ENCODE measurements at regions not wholly inside any gene's neighbourhood (a gene's known extent, or its start where the extent isn't known, plus 50 kb on each side); places are given as distances from the start of the nearest gene placed in this dataset.

- TF ChIP-seq TCF12 (IDR thresholded peaks at IDR 0.05; ENCODE audit: low read depth) (no peak), ZBTB7A (IDR thresholded peaks at IDR 0.05; ENCODE audit: low read depth) (no peak), USF1 (IDR thresholded peaks at IDR 0.05) (no peak), MAX (IDR thresholded peaks at IDR 0.05) (no peak), TAF1 (IDR thresholded peaks at IDR 0.05; ENCODE audit: low read depth) (no peak), CEBPB (IDR thresholded peaks at IDR 0.05) (no peak), RAD21 (IDR thresholded peaks at IDR 0.05; ENCODE audit: low read depth) (no peak), FOXM1 (IDR thresholded peaks at IDR 0.05; ENCODE audit: borderline replicate concordance, low read depth) (no peak)
Measured at GRCh38 chr6:104414723-104415122, 445.0 kb downstream of the HACE1 start.

GRCh38 chr6:104413767-104414166 lies 446.0 kb downstream of the HACE1 start:
- TF ChIP-seq RAD21 (IDR thresholded peaks at IDR 0.05; ENCODE audit: low read depth) (no peak), REST (IDR thresholded peaks at IDR 0.05; ENCODE audit: low read depth) (no peak), EP300 (IDR thresholded peaks at IDR 0.05; ENCODE audit: borderline replicate concordance) (no peak), MAX (IDR thresholded peaks at IDR 0.05) (no peak), ZBTB7A (IDR thresholded peaks at IDR 0.05; ENCODE audit: low read depth) (no peak), TCF12 (IDR thresholded peaks at IDR 0.05; ENCODE audit: low read depth) (no peak), YY1 (IDR thresholded peaks at IDR 0.05; ENCODE audit: low read depth) (no peak), CREB1 (IDR thresholded peaks at IDR 0.05; ENCODE audit: low read depth) (no peak), TEAD4 (IDR thresholded peaks at IDR 0.05) (no peak), NFIC (IDR thresholded peaks at IDR 0.05) (no peak), EGR1 (IDR thresholded peaks at IDR 0.05) (no peak), TAF1 (IDR thresholded peaks at IDR 0.05; ENCODE audit: low read depth) (no peak), USF1 (IDR thresholded peaks at IDR 0.05) (no peak), FOXM1 (IDR thresholded peaks at IDR 0.05; ENCODE audit: borderline replicate concordance, low read depth) (no peak), CEBPB (IDR thresholded peaks at IDR 0.05) (no peak)

GRCh38 chr6:104411302-104411701 lies 448.4 kb downstream of the HACE1 start:
- no peak for TF ChIP-seq EP300 (IDR thresholded peaks at IDR 0.05; ENCODE audit: borderline replicate concordance)
- no peak for TF ChIP-seq NFIC (IDR thresholded peaks at IDR 0.05)
- TF ChIP-seq EGR1 (IDR thresholded peaks at IDR 0.05): no peak
- TF ChIP-seq TCF12 (IDR thresholded peaks at IDR 0.05; ENCODE audit: low read depth): no peak
- TF ChIP-seq FOXM1 (IDR thresholded peaks at IDR 0.05; ENCODE audit: borderline replicate concordance, low read depth): no peak
- no peak for TF ChIP-seq YY1 (IDR thresholded peaks at IDR 0.05; ENCODE audit: low read depth)
- no peak for TF ChIP-seq TEAD4 (IDR thresholded peaks at IDR 0.05)
- TF ChIP-seq USF1 (IDR thresholded peaks at IDR 0.05): no peak
- TF ChIP-seq TAF1 (IDR thresholded peaks at IDR 0.05; ENCODE audit: low read depth): no peak
- no peak for TF ChIP-seq CEBPB (IDR thresholded peaks at IDR 0.05)
- no peak for TF ChIP-seq REST (IDR thresholded peaks at IDR 0.05; ENCODE audit: low read depth)
- no peak for TF ChIP-seq MAX (IDR thresholded peaks at IDR 0.05)
- no peak for TF ChIP-seq ZBTB7A (IDR thresholded peaks at IDR 0.05; ENCODE audit: low read depth)
- TF ChIP-seq RAD21 (IDR thresholded peaks at IDR 0.05; ENCODE audit: low read depth): no peak
- no peak for TF ChIP-seq CREB1 (IDR thresholded peaks at IDR 0.05; ENCODE audit: low read depth)

- TF ChIP-seq TAF1 (IDR thresholded peaks at IDR 0.05; ENCODE audit: low read depth): no peak
- no peak for TF ChIP-seq USF1 (IDR thresholded peaks at IDR 0.05)
- TF ChIP-seq EP300 (IDR thresholded peaks at IDR 0.05; ENCODE audit: borderline replicate concordance): no peak
- TF ChIP-seq REST (IDR thresholded peaks at IDR 0.05; ENCODE audit: low read depth): no peak
- no peak for TF ChIP-seq EGR1 (IDR thresholded peaks at IDR 0.05)
- TF ChIP-seq TEAD4 (IDR thresholded peaks at IDR 0.05): no peak
- TF ChIP-seq ZBTB7A (IDR thresholded peaks at IDR 0.05; ENCODE audit: low read depth): no peak
- no peak for TF ChIP-seq YY1 (IDR thresholded peaks at IDR 0.05; ENCODE audit: low read depth)
- no peak for TF ChIP-seq RAD21 (IDR thresholded peaks at IDR 0.05; ENCODE audit: low read depth)
- TF ChIP-seq CREB1 (IDR thresholded peaks at IDR 0.05; ENCODE audit: low read depth): no peak
- TF ChIP-seq FOXM1 (IDR thresholded peaks at IDR 0.05; ENCODE audit: borderline replicate concordance, low read depth): no peak
- no peak for TF ChIP-seq TCF12 (IDR thresholded peaks at IDR 0.05; ENCODE audit: low read depth)
- no peak for TF ChIP-seq NFIC (IDR thresholded peaks at IDR 0.05)
- TF ChIP-seq MAX (IDR thresholded peaks at IDR 0.05): no peak
- TF ChIP-seq CEBPB (IDR thresholded peaks at IDR 0.05): no peak
Measured at GRCh38 chr6:104409913-104410312, 449.8 kb downstream of the HACE1 start.

Measured in Ishikawa (cell line).